ENCODE measurements at regions not wholly inside any gene's neighbourhood (a gene's known extent, or its start where the extent isn't known, plus 50 kb on each side); places are given as distances from the start of the nearest gene placed in this dataset.

- Histone ChIP-seq H3K4me2 (ENCODE audit: low read length) (no peak overlapping the region), H2AFZ (ENCODE audit: low read length) (no peak overlapping the region), H4K20me1 (ENCODE audit: insufficient read depth, low read length) (no peaks in the 10 kb centered on the region), H3K4me1 (ENCODE audit: insufficient read depth, low read length, poor library complexity, severe bottlenecking) (no peaks in the 10 kb centered on the region), H3K79me2 (ENCODE audit: insufficient read depth, low read depth, low read length) (no peaks in the 10 kb centered on the region), H3K9me3 (ENCODE audit: low read length) (no peaks in the 10 kb centered on the region), H3K9me2 (ENCODE audit: insufficient read depth, low read length) (no peaks in the 10 kb centered on the region), H3K4me3 (ENCODE audit: low read depth, low read length, poor library complexity, severe bottlenecking) (no peak overlapping the region), H3K36me3 (ENCODE audit: insufficient read depth, low read length) (no peaks in the 10 kb centered on the region), H3K27ac (ENCODE audit: low read depth, low read length, poor library complexity, severe bottlenecking) (no peak overlapping the region)
- POLR2A ChIA-PET = no interaction called here
- intact Hi-C loops (cut with micrococcal nuclease; ENCODE audit: unreplicated experiment) = no loop called here
- BruUV-seq (replicated peaks) = no TSS peak
- CTCF ChIA-PET (ENCODE audit: unreplicated experiment) = no interaction called here
- DNase-seq (ENCODE audit: low spot score) = no peak
- no peak for TF ChIP-seq EZH2phosphoT487 (IDR thresholded peaks at IDR 0.05; ENCODE audit: borderline replicate concordance, low read depth, low read length)
- TF ChIP-seq, protein P1, sequence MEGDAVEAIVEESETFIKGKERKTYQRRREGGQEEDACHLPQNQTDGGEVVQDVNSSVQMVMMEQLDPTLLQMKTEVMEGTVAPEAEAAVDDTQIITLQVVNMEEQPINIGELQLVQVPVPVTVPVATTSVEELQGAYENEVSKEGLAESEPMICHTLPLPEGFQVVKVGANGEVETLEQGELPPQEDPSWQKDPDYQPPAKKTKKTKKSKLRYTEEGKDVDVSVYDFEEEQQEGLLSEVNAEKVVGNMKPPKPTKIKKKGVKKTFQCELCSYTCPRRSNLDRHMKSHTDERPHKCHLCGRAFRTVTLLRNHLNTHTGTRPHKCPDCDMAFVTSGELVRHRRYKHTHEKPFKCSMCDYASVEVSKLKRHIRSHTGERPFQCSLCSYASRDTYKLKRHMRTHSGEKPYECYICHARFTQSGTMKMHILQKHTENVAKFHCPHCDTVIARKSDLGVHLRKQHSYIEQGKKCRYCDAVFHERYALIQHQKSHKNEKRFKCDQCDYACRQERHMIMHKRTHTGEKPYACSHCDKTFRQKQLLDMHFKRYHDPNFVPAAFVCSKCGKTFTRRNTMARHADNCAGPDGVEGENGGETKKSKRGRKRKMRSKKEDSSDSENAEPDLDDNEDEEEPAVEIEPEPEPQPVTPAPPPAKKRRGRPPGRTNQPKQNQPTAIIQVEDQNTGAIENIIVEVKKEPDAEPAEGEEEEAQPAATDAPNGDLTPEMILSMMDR (conservative IDR thresholded peaks at IDR 0.05; ENCODE audit: low read length) = no peak
These were observed 54.4 kb upstream of the TINAGL1 start for GRCh38 chr1:31521761-31522555.

DNA sequence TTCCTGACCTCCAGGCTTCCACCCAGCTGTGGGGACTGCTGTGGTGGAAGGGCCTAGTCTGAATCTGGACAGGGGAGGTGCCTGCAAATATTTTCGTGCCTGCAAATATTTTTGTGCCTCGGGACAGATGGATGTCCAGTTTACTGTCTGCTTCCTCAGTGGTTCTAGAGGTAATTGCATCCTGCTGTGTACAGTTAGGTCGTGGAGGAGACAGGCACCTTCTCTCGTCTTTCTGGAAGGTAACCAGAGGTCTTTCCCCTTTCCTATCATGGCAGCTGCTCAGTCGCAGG lies 53.8 kb upstream of the TINAGL1 start:
- Histone ChIP-seq H3K4me2 (ENCODE audit: low read length) (no peak overlapping the region), H3K9me3 (ENCODE audit: low read length) (no peaks in the 10 kb centered on the region), H3K79me2 (ENCODE audit: insufficient read depth, low read depth, low read length) (no peaks in the 10 kb centered on the region), H3K4me3 (ENCODE audit: low read depth, low read length, poor library complexity, severe bottlenecking) (no peak overlapping the region), H3K4me1 (ENCODE audit: insufficient read depth, low read length, poor library complexity, severe bottlenecking) (no peaks in the 10 kb centered on the region), H3K27ac (ENCODE audit: low read depth, low read length, poor library complexity, severe bottlenecking) (no peak overlapping the region), H3K36me3 (ENCODE audit: insufficient read depth, low read length) (no peaks in the 10 kb centered on the region), H2AFZ (ENCODE audit: low read length) (no peak overlapping the region), H3K9me2 (ENCODE audit: insufficient read depth, low read length) (no peaks in the 10 kb centered on the region), H4K20me1 (ENCODE audit: insufficient read depth, low read length) (no peaks in the 10 kb centered on the region)
- DNase-seq (ENCODE audit: low spot score) = no peak
- ChIA-PET CTCF (ENCODE audit: unreplicated experiment) (no interaction called here), POLR2A (no interaction called here)
- TF ChIP-seq, protein P1 (conservative IDR thresholded peaks at IDR 0.05; ENCODE audit: low read length) = no peak
- TF ChIP-seq EZH2phosphoT487 (IDR thresholded peaks at IDR 0.05; ENCODE audit: borderline replicate concordance, low read depth, low read length) = no peak
- intact Hi-C loops (cut with micrococcal nuclease; ENCODE audit: unreplicated experiment) = no loop called here
- no TSS peak for BruUV-seq (replicated peaks)

- Histone ChIP-seq H2AFZ (ENCODE audit: low read length) (no peak overlapping the region), H3K4me3 (ENCODE audit: low read depth, low read length, poor library complexity, severe bottlenecking) (no peak overlapping the region), H3K4me2 (ENCODE audit: low read length) (no peak overlapping the region), H3K79me2 (ENCODE audit: insufficient read depth, low read depth, low read length) (no peaks in the 10 kb centered on the region), H3K9me3 (ENCODE audit: low read length) (no peaks in the 10 kb centered on the region), H3K4me1 (ENCODE audit: insufficient read depth, low read length, poor library complexity, severe bottlenecking) (no peaks in the 10 kb centered on the region), H4K20me1 (ENCODE audit: insufficient read depth, low read length) (no peaks in the 10 kb centered on the region), H3K36me3 (ENCODE audit: insufficient read depth, low read length) (no peaks in the 10 kb centered on the region), H3K27ac (ENCODE audit: low read depth, low read length, poor library complexity, severe bottlenecking) (no peak overlapping the region), H3K9me2 (ENCODE audit: insufficient read depth, low read length) (no peaks in the 10 kb centered on the region)
- intact Hi-C loops (cut with micrococcal nuclease; ENCODE audit: unreplicated experiment) = no loop called here
- no peak for DNase-seq (ENCODE audit: low spot score)
- BruUV-seq (replicated peaks) = no TSS peak
- TF ChIP-seq, protein P1 (conservative IDR thresholded peaks at IDR 0.05; ENCODE audit: low read length) = no peak
- no peak for TF ChIP-seq EZH2phosphoT487 (IDR thresholded peaks at IDR 0.05; ENCODE audit: borderline replicate concordance, low read depth, low read length)
- ChIA-PET POLR2A (interaction anchor here (0.7 kb wide), 1 partner anchor 29 kb away, joined by 5 read pairs; no protein-coding TSS in a partner anchor), CTCF (ENCODE audit: unreplicated experiment) (no interaction called here)
These were observed 53.3 kb upstream of the TINAGL1 start for GRCh38 chr1:31523012-31523411.

All from OCI-LY7 (cell line).